CD8-positive, alpha-beta memory T cell (primary cell): ENCODE measurements at regions not wholly inside any gene's neighbourhood (a gene's known extent, or its start where the extent isn't known, plus 50 kb on each side); places are given as distances from the start of the nearest gene placed in this dataset.

Source experiments
- CTCF ChIA-PET: fragments of 350-600 bp; sonication (Branson Sonifier 250); formaldehyde crosslinking; loops from one replicate; lab custom pipeline; 2021; ENCODE audit warnings: antibody characterized with exemption; lab: Charles Lee
- POLR2A ChIA-PET: fragments of 350-600 bp; sonication (Branson Sonifier 250); formaldehyde crosslinking; loops from one replicate; lab custom pipeline; 2021; ENCODE audit warnings: antibody characterized with exemption; lab: Charles Lee
- DNase-seq, 5 donors: peaks; one replicate each; pipeline versions ENCODE4 v3.0.0 to v3.0.0-alpha.2; 2020 to 2022; ENCODE audit warnings: mixed read lengths in 1 of 5
- H3K27ac ChIP-seq: one replicate; pipeline ENCODE4 v1.7.0; 2013; ENCODE audit warnings: low read depth, mild to moderate bottlenecking, low read length, moderate library complexity
- H3K27me3 ChIP-seq: 2 replicates; pipeline ENCODE4 v1.7.0; 2013; ENCODE audit warnings: low read length, mild to moderate bottlenecking; ENCODE audit not compliant: insufficient read depth, poor library complexity, severe bottlenecking
- H3K36me3 ChIP-seq: 2 replicates; pipeline ENCODE4 v1.7.0; 2013; ENCODE audit warnings: mild to moderate bottlenecking, low read length, moderate library complexity; ENCODE audit not compliant: insufficient read depth
- H3K4me1 ChIP-seq: 2 replicates; pipeline ENCODE4 v1.7.0; 2013; ENCODE audit warnings: mild to moderate bottlenecking, low read length, moderate library complexity; ENCODE audit not compliant: insufficient read depth
- H3K4me3 ChIP-seq: 2 replicates; pipeline ENCODE4 v1.7.0; 2013; ENCODE audit warnings: mild to moderate bottlenecking, low read length
- H3K9me3 ChIP-seq: 2 replicates; pipeline ENCODE4 v1.7.0; 2013; ENCODE audit warnings: mild to moderate bottlenecking, low read length
- H3K27ac Mint-ChIP-seq, 8 donors: one replicate each; pipeline ENCODE4 v1.8.0; 2020 to 2021; ENCODE audit warnings: mixed read lengths in 8 of 8, mild to moderate bottlenecking in 6 of 8, inconsistent platforms in 3 of 8, moderate library complexity in 3 of 8
- H3K27me3 Mint-ChIP-seq, 2 donors: one replicate each; pipeline ENCODE4 v1.8.0; 2020 to 2021; ENCODE audit warnings: mixed read lengths in 2 of 2, mild to moderate bottlenecking in 1 of 2, moderate library complexity in 1 of 2
- H3K36me3 Mint-ChIP-seq, 3 donors: one replicate each; pipeline ENCODE4 v1.8.0; 2020 to 2021; ENCODE audit warnings: mixed read lengths in 3 of 3, inconsistent platforms in 1 of 3, mild to moderate bottlenecking in 1 of 3
- H3K4me1 Mint-ChIP-seq, 3 donors: one replicate each; pipeline ENCODE4 v1.8.0; 2020 to 2021; ENCODE audit warnings: mixed read lengths in 3 of 3, inconsistent platforms in 1 of 3, mild to moderate bottlenecking in 1 of 3
- H3K4me3 Mint-ChIP-seq, 7 donors: one replicate each; pipeline ENCODE4 v1.8.0; 2020 to 2021; ENCODE audit warnings: mixed read lengths in 7 of 7, mild to moderate bottlenecking in 6 of 7, moderate library complexity in 4 of 7, inconsistent platforms in 2 of 7
- H3K9me3 Mint-ChIP-seq, 5 donors: one replicate each; pipeline ENCODE4 v1.8.0; 2020 to 2022; ENCODE audit warnings: mixed read lengths in 5 of 5, mild to moderate bottlenecking in 3 of 5, moderate library complexity in 2 of 5, inconsistent platforms in 1 of 5

GRCh38 chr7:25500393-25500921 lies 272.2 kb upstream of the NPVF start:
- Histone ChIP-seq H3K27me3 (no peaks in the 10 kb centered on the region), H3K4me1 (peaks cover 3% of the 10 kb centered on the region), H3K4me3 (no peak overlapping the region), H3K36me3 (no peaks in the 10 kb centered on the region), H3K27ac (no peak overlapping the region), H3K9me3 (no peaks in the 10 kb centered on the region)
- no peak for DNase-seq
- Mint-ChIP-seq H3K4me1 (peaks cover 5 to 9% (median 5%) of the 10 kb centered on the region in 3 donors), H3K27ac (no peak overlapping the region), H3K27me3 (peaks cover 5% of the 10 kb centered on the region in 2 donors), H3K4me3 (no peak overlapping the region), H3K36me3 (no peaks in the 10 kb centered on the region), H3K9me3 (no peaks in the 10 kb centered on the region)
- POLR2A ChIA-PET = no interaction called here
- CTCF ChIA-PET = no interaction called here

- Mint-ChIP-seq H3K4me1 (no peaks in the 10 kb centered on the region), H3K27me3 (peaks cover 5% of the 10 kb centered on the region in 2 donors), H3K36me3 (no peaks in the 10 kb centered on the region), H3K27ac (no peak overlapping the region), H3K4me3 (no peak overlapping the region), H3K9me3 (peaks cover 0 to 3% (median 0%) of the 10 kb centered on the region in 5 donors)
- DNase-seq = no peak
- Histone ChIP-seq H3K4me3 (no peak overlapping the region), H3K27me3 (no peaks in the 10 kb centered on the region), H3K9me3 (no peaks in the 10 kb centered on the region), H3K4me1 (no peaks in the 10 kb centered on the region), H3K27ac (no peak overlapping the region), H3K36me3 (no peaks in the 10 kb centered on the region)
- ChIA-PET POLR2A (no interaction called here), CTCF (no interaction called here)
Measured at GRCh38 chr7:25503306-25503705, 275.0 kb upstream of the NPVF start.

- H3K9me3 ChIP-seq = no peaks in the 10 kb centered on the region
- no peak for DNase-seq
- H3K4me1 ChIP-seq = no peaks in the 10 kb centered on the region
- ChIA-PET POLR2A (no interaction called here), CTCF (no interaction called here)
- no peaks in the 10 kb centered on the region for H3K4me1 Mint-ChIP-seq
- H3K36me3 ChIP-seq = no peaks in the 10 kb centered on the region
- H3K36me3 Mint-ChIP-seq = no peaks in the 10 kb centered on the region
- H3K27ac ChIP-seq = no peak overlapping the region
- no peak overlapping the region for H3K4me3 ChIP-seq
- no peak overlapping the region for H3K4me3 Mint-ChIP-seq
- H3K27ac Mint-ChIP-seq = no peak overlapping the region
- H3K27me3 Mint-ChIP-seq = peaks cover 0 to 8% of the 10 kb centered on the region in 2 donors
- H3K9me3 Mint-ChIP-seq = peaks cover 0 to 3% (median 0%) of the 10 kb centered on the region in 5 donors
- no peaks in the 10 kb centered on the region for H3K27me3 ChIP-seq
Measured at GRCh38 chr7:25512061-25512687, 283.9 kb upstream of the NPVF start.

- Mint-ChIP-seq H3K27me3 (peaks cover 0 to 27% of the 10 kb centered on the region in 2 donors), H3K4me1 (no peaks in the 10 kb centered on the region), H3K9me3 (peaks cover 0 to 2% (median 0%) of the 10 kb centered on the region in 5 donors), H3K4me3 (no peak overlapping the region), H3K36me3 (no peaks in the 10 kb centered on the region), H3K27ac (no peak overlapping the region)
- ChIA-PET CTCF (interaction anchor here (1.3 kb wide), 1 partner anchor 51 kb away, joined by 3 read pairs; no protein-coding TSS in a partner anchor), POLR2A (no interaction called here)
- no peak for DNase-seq
- Histone ChIP-seq H3K27me3 (no peaks in the 10 kb centered on the region), H3K4me1 (peaks cover 14% of the 10 kb centered on the region), H3K36me3 (no peaks in the 10 kb centered on the region), H3K27ac (no peak overlapping the region), H3K4me3 (no peak overlapping the region), H3K9me3 (no peaks in the 10 kb centered on the region)
Measured at GRCh38 chr7:25515633-25516275, 287.5 kb upstream of the NPVF start.

GRCh38 chr7:25517906-25518305 lies 289.6 kb upstream of the NPVF start:
- peaks cover 35% of the 10 kb centered on the region for H3K4me1 ChIP-seq
- no peaks in the 10 kb centered on the region for H3K4me1 Mint-ChIP-seq
- H3K9me3 ChIP-seq = no peaks in the 10 kb centered on the region
- no peak for DNase-seq
- no peaks in the 10 kb centered on the region for H3K36me3 Mint-ChIP-seq
- no peak overlapping the region for H3K27ac Mint-ChIP-seq
- ChIA-PET CTCF (no interaction called here), POLR2A (no interaction called here)
- peaks cover 0 to 27% of the 10 kb centered on the region in 2 donors for H3K27me3 Mint-ChIP-seq
- H3K4me3 ChIP-seq = no peak overlapping the region
- no peaks in the 10 kb centered on the region for H3K36me3 ChIP-seq
- H3K4me3 Mint-ChIP-seq = no peak overlapping the region
- H3K9me3 Mint-ChIP-seq = peaks cover 0 to 2% (median 0%) of the 10 kb centered on the region in 5 donors
- no peak overlapping the region for H3K27ac ChIP-seq
- no peaks in the 10 kb centered on the region for H3K27me3 ChIP-seq

- Mint-ChIP-seq H3K36me3 (no peaks in the 10 kb centered on the region), H3K27me3 (peaks cover 0 to 34% of the 10 kb centered on the region in 2 donors), H3K4me1 (no peaks in the 10 kb centered on the region), H3K27ac (no peak overlapping the region), H3K9me3 (peaks cover 0 to 2% (median 0%) of the 10 kb centered on the region in 5 donors), H3K4me3 (no peak overlapping the region)
- POLR2A ChIA-PET = no interaction called here
- Histone ChIP-seq H3K27ac (no peak overlapping the region), H3K9me3 (no peaks in the 10 kb centered on the region), H3K27me3 (no peaks in the 10 kb centered on the region), H3K36me3 (no peaks in the 10 kb centered on the region), H3K4me3 (no peak overlapping the region), H3K4me1 (peaks cover 39% of the 10 kb centered on the region)
- CTCF ChIA-PET = no interaction called here
- peak in 1 of 5 donors; percentile 8 for DNase-seq
Measured at GRCh38 chr7:25520017-25520416, 291.7 kb upstream of the NPVF start.

GRCh38 chr7:25520516-25520915 lies 292.2 kb upstream of the NPVF start:
- H3K4me3 ChIP-seq = no peak overlapping the region

GRCh38 chr7:25521236-25521635 lies 292.9 kb upstream of the NPVF start:
- no peaks in the 10 kb centered on the region for H3K9me3 ChIP-seq
- no peak for DNase-seq
- H3K27ac Mint-ChIP-seq = no peak overlapping the region
- POLR2A ChIA-PET = no interaction called here
- H3K9me3 Mint-ChIP-seq = peaks cover 0 to 2% (median 0%) of the 10 kb centered on the region in 5 donors
- H3K4me3 Mint-ChIP-seq = no peak overlapping the region
- CTCF ChIA-PET = no interaction called here
- no peaks in the 10 kb centered on the region for H3K4me1 Mint-ChIP-seq
- peaks cover 3 to 34% of the 10 kb centered on the region in 2 donors for H3K27me3 Mint-ChIP-seq
- H3K36me3 Mint-ChIP-seq = no peaks in the 10 kb centered on the region
- H3K4me1 ChIP-seq = peaks cover 39% of the 10 kb centered on the region
- no peak overlapping the region for H3K4me3 ChIP-seq
- H3K27ac ChIP-seq = no peak overlapping the region
- no peaks in the 10 kb centered on the region for H3K36me3 ChIP-seq
- H3K27me3 ChIP-seq = no peaks in the 10 kb centered on the region

More at GRCh38 chr7:25520516-25520915, 292.2 kb upstream of the NPVF start:
- Mint-ChIP-seq H3K36me3 (no peaks in the 10 kb centered on the region), H3K4me1 (no peaks in the 10 kb centered on the region), H3K27me3 (peaks cover under 1 to 34% of the 10 kb centered on the region in 2 donors), H3K9me3 (peaks cover 0 to 2% (median 0%) of the 10 kb centered on the region in 5 donors), H3K27ac (no peak overlapping the region), H3K4me3 (no peak overlapping the region)
- no peak for DNase-seq
- Histone ChIP-seq H3K4me1 (peaks cover 39% of the 10 kb centered on the region), H3K36me3 (no peaks in the 10 kb centered on the region), H3K27ac (no peak overlapping the region), H3K9me3 (no peaks in the 10 kb centered on the region), H3K27me3 (no peaks in the 10 kb centered on the region)
- POLR2A ChIA-PET = no interaction called here
- CTCF ChIA-PET = no interaction called here
